HL-60 (cell line): ENCODE measurements at regions not wholly inside any gene's neighbourhood (a gene's known extent, or its start where the extent isn't known, plus 50 kb on each side); places are given as distances from the start of the nearest gene placed in this dataset.

Experiments
- CTCF ChIP-seq: IDR thresholded peaks from one replicate; pipeline ENCODE4 v1.5.1; 2011; ENCODE audit warnings: low read length, control low read depth, inconsistent platforms; ENCODE audit not compliant: insufficient read depth
- GABPA ChIP-seq: IDR thresholded peaks from 2 replicates; pipeline ENCODE4 v1.6.1; 2012; ENCODE audit warnings: low read depth
- POLR2AphosphoS5 ChIP-seq: IDR thresholded peaks from 2 replicates; pipeline ENCODE4 v1.6.1; 2012; ENCODE audit warnings: low read depth
- SPI1 ChIP-seq: IDR thresholded peaks from 2 replicates; pipeline ENCODE4 v1.6.1; 2012; ENCODE audit warnings: low read depth, mild to moderate bottlenecking, borderline replicate concordance
- TF ChIP-seq, protein P1 (sequence below): IDR thresholded peaks from 2 replicates; pipeline ENCODE4 v1.6.1; 2012; ENCODE audit warnings: low read depth; ENCODE audit not compliant: insufficient replicate concordance

GRCh38 chr3:117455782-117456181, 746.2 kb downstream of the TUSC7 start:
- TF ChIP-seq CTCF (no peak), GABPA (no peak), POLR2AphosphoS5 (no peak), SPI1 (no peak)
- TF ChIP-seq, protein P1, sequence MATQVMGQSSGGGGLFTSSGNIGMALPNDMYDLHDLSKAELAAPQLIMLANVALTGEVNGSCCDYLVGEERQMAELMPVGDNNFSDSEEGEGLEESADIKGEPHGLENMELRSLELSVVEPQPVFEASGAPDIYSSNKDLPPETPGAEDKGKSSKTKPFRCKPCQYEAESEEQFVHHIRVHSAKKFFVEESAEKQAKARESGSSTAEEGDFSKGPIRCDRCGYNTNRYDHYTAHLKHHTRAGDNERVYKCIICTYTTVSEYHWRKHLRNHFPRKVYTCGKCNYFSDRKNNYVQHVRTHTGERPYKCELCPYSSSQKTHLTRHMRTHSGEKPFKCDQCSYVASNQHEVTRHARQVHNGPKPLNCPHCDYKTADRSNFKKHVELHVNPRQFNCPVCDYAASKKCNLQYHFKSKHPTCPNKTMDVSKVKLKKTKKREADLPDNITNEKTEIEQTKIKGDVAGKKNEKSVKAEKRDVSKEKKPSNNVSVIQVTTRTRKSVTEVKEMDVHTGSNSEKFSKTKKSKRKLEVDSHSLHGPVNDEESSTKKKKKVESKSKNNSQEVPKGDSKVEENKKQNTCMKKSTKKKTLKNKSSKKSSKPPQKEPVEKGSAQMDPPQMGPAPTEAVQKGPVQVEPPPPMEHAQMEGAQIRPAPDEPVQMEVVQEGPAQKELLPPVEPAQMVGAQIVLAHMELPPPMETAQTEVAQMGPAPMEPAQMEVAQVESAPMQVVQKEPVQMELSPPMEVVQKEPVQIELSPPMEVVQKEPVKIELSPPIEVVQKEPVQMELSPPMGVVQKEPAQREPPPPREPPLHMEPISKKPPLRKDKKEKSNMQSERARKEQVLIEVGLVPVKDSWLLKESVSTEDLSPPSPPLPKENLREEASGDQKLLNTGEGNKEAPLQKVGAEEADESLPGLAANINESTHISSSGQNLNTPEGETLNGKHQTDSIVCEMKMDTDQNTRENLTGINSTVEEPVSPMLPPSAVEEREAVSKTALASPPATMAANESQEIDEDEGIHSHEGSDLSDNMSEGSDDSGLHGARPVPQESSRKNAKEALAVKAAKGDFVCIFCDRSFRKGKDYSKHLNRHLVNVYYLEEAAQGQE = no peak
